ENCODE measurements at regions not wholly inside any gene's neighbourhood (a gene's known extent, or its start where the extent isn't known, plus 50 kb on each side); places are given as distances from the start of the nearest gene placed in this dataset.

DNA sequence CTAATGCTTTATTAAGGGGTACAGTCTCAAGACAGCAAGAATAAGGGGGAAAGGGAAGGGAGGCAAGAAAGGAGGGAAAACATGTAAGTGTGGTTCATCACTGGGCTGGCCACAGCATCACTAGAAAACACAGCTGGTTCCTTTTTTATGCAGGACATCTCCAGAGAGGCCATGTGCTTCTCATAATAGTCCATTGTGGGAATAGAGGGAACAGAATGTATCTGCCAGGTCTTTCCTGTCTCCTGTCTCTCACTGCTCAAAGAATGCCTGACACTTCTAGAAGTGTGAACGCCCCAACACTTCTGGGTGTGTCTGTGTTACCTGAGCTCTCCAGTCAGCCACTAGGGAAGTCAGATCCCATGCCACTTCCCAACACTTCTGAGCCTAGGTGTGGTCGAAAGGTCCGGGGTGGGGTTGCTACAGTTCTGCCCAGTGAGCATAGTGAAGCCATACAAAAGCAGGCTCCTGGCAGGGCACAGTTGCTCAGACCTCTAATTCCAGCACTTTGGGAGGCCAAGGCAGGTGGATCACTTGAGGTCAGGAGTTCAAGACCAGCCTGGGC, 255.6 kb upstream of the SLC30A5 start:
- Histone ChIP-seq H3K4me3 (replicated peaks in 1 of 2; ENCODE audit: low read depth in 1 of 2, low read length in 2 of 2) (no peak overlapping the region), H3K9ac (ENCODE audit: low read length) (no peak overlapping the region), H3K4me1 (ENCODE audit: control insufficient read depth in 1 of 2, insufficient read depth in 2 of 2, low read length in 2 of 2) (no peaks in the 10 kb centered on the region), H3K9me3 (ENCODE audit: control insufficient read depth in 1 of 2, insufficient read depth in 1 of 2, low read depth in 1 of 2, low read length in 2 of 2) (no peaks in the 10 kb centered on the region), H3K79me2 (ENCODE audit: insufficient read depth, low read length) (no peaks in the 10 kb centered on the region), H3K4me2 (ENCODE audit: low read length) (no peak overlapping the region), H3K36me3 (ENCODE audit: control insufficient read depth in 1 of 2, insufficient read depth in 2 of 2, low read length in 2 of 2) (no peaks in the 10 kb centered on the region), H2AFZ (ENCODE audit: low read depth, low read length, poor library complexity, severe bottlenecking) (no peak overlapping the region), H4K20me1 (ENCODE audit: insufficient read depth) (no peaks in the 10 kb centered on the region), H3K9me2 (ENCODE audit: insufficient read depth) (no peaks in the 10 kb centered on the region), H3K27ac (ENCODE audit: low read depth, low read length) (no peak overlapping the region), H3K27me3 (ENCODE audit: insufficient read depth, low read length) (no peaks in the 10 kb centered on the region)
- ChIA-PET CTCF (no interaction called here), RAD21 (ENCODE audit: low non-redundant PET in 1 of 2, low total read pairs in 2 of 2, uncharacterized antibody in 2 of 2, unreplicated experiment in 2 of 2) (no interaction called here), POLR2A (no interaction called here)
- TF ChIP-seq POLR2A (IDR thresholded peaks at IDR 0.05; ENCODE audit: borderline replicate concordance, extremely low read depth, insufficient read depth, insufficient read length): no peak
- no peak for TF ChIP-seq ZFX (IDR thresholded peaks at IDR 0.05)
- TF ChIP-seq EGR1 (IDR thresholded peaks at IDR 0.05; ENCODE audit: low read depth): no peak
- TF ChIP-seq, protein P1, sequence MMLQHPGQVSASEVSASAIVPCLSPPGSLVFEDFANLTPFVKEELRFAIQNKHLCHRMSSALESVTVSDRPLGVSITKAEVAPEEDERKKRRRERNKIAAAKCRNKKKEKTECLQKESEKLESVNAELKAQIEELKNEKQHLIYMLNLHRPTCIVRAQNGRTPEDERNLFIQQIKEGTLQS (IDR thresholded peaks at IDR 0.05): no peak
- TF ChIP-seq, protein P2, sequence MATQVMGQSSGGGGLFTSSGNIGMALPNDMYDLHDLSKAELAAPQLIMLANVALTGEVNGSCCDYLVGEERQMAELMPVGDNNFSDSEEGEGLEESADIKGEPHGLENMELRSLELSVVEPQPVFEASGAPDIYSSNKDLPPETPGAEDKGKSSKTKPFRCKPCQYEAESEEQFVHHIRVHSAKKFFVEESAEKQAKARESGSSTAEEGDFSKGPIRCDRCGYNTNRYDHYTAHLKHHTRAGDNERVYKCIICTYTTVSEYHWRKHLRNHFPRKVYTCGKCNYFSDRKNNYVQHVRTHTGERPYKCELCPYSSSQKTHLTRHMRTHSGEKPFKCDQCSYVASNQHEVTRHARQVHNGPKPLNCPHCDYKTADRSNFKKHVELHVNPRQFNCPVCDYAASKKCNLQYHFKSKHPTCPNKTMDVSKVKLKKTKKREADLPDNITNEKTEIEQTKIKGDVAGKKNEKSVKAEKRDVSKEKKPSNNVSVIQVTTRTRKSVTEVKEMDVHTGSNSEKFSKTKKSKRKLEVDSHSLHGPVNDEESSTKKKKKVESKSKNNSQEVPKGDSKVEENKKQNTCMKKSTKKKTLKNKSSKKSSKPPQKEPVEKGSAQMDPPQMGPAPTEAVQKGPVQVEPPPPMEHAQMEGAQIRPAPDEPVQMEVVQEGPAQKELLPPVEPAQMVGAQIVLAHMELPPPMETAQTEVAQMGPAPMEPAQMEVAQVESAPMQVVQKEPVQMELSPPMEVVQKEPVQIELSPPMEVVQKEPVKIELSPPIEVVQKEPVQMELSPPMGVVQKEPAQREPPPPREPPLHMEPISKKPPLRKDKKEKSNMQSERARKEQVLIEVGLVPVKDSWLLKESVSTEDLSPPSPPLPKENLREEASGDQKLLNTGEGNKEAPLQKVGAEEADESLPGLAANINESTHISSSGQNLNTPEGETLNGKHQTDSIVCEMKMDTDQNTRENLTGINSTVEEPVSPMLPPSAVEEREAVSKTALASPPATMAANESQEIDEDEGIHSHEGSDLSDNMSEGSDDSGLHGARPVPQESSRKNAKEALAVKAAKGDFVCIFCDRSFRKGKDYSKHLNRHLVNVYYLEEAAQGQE (IDR thresholded peaks at IDR 0.05; ENCODE audit: low read depth): no peak
- TF ChIP-seq, protein P3, sequence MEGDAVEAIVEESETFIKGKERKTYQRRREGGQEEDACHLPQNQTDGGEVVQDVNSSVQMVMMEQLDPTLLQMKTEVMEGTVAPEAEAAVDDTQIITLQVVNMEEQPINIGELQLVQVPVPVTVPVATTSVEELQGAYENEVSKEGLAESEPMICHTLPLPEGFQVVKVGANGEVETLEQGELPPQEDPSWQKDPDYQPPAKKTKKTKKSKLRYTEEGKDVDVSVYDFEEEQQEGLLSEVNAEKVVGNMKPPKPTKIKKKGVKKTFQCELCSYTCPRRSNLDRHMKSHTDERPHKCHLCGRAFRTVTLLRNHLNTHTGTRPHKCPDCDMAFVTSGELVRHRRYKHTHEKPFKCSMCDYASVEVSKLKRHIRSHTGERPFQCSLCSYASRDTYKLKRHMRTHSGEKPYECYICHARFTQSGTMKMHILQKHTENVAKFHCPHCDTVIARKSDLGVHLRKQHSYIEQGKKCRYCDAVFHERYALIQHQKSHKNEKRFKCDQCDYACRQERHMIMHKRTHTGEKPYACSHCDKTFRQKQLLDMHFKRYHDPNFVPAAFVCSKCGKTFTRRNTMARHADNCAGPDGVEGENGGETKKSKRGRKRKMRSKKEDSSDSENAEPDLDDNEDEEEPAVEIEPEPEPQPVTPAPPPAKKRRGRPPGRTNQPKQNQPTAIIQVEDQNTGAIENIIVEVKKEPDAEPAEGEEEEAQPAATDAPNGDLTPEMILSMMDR (IDR thresholded peaks at IDR 0.05 in 2 of 3, conservative IDR thresholded peaks at IDR 0.05 in 1 of 3; ENCODE audit: borderline replicate concordance in 1 of 3, insufficient read depth in 1 of 3, low read depth in 2 of 3, low read length in 2 of 3): no peak
- TF ChIP-seq FOSL1 (IDR thresholded peaks at IDR 0.05; ENCODE audit: low read depth): no peak
- no peak for TF ChIP-seq CEBPB (IDR thresholded peaks at IDR 0.05; ENCODE audit: low read depth)
- no peak for TF ChIP-seq EZH2phosphoT487 (IDR thresholded peaks at IDR 0.05; ENCODE audit: borderline replicate concordance)
- no peak for TF ChIP-seq POLR2AphosphoS5 (IDR thresholded peaks at IDR 0.05; ENCODE audit: low read depth, low read length)
- TF ChIP-seq ELF1 (IDR thresholded peaks at IDR 0.05; ENCODE audit: borderline replicate concordance, low read depth): no peak
- TF ChIP-seq ZNF274 (IDR thresholded peaks at IDR 0.05; ENCODE audit: low read depth, low read length): no peak
- no peak for TF ChIP-seq TCF7L2 (IDR thresholded peaks at IDR 0.05; ENCODE audit: borderline replicate concordance, extremely low read depth, insufficient read depth, insufficient read length)
- no peak for TF ChIP-seq YY1 (IDR thresholded peaks at IDR 0.05; ENCODE audit: extremely low read depth, insufficient replicate concordance, low read depth, low read length)
- TF ChIP-seq RAD21 (IDR thresholded peaks at IDR 0.05; ENCODE audit: low read depth): no peak
- no peak for TF ChIP-seq CBX3 (IDR thresholded peaks at IDR 0.05; ENCODE audit: low read depth)
- TF ChIP-seq SRF (IDR thresholded peaks at IDR 0.05; ENCODE audit: low read depth): no peak
- TF ChIP-seq JUND (IDR thresholded peaks at IDR 0.05): no peak
- TF ChIP-seq, protein P4, sequence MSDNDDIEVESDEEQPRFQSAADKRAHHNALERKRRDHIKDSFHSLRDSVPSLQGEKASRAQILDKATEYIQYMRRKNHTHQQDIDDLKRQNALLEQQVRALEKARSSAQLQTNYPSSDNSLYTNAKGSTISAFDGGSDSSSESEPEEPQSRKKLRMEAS (IDR thresholded peaks at IDR 0.05): no peak
- TF ChIP-seq SIN3A (IDR thresholded peaks at IDR 0.05; ENCODE audit: low read depth): no peak
- DNase-seq (ENCODE audit: low read depth, low spot score): no peak
- intact Hi-C loops (cut with micrococcal nuclease): loop anchor here (10.0 kb wide), 1 partner anchor 363 kb away; no protein-coding TSS in a partner anchor
- no peak for ATAC-seq
- BruUV-seq (replicated peaks): no TSS peak

Measured in HCT116 (cell line).